HG02938 (cell line): ENCODE measurements at regions not wholly inside any gene's neighbourhood (a gene's known extent, or its start where the extent isn't known, plus 50 kb on each side); places are given as distances from the start of the nearest gene placed in this dataset.

ENCODE experiments used
- ATAC-seq: cut with Tn5 transposase; IDR thresholded peaks from one replicate; pipeline ENCODE4 v1.9.1; 2021; ENCODE audit warnings: mild to moderate bottlenecking, moderate library complexity; ENCODE audit not compliant: unreplicated experiment

DNA sequence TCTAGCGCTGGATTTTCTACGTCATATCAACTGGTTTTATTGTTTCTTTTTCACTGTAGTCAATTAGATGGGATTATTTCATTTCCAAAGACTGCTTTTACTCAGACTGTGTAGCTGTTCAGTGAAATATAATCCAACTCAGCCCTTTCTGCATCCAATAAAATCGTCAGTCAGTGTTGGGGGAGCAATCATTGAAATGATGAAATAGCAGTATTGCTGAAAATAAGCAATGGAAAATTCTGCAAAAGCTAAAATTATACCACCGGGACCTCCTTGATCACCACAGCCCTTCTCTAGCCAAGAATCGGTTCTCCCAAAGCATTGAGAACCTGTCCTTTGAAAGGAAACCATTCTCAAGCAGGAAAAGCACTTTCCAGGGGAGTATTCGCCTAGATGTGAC is 243.1 kb upstream of the TENM3 start:
- ATAC-seq: no peak

DNA sequence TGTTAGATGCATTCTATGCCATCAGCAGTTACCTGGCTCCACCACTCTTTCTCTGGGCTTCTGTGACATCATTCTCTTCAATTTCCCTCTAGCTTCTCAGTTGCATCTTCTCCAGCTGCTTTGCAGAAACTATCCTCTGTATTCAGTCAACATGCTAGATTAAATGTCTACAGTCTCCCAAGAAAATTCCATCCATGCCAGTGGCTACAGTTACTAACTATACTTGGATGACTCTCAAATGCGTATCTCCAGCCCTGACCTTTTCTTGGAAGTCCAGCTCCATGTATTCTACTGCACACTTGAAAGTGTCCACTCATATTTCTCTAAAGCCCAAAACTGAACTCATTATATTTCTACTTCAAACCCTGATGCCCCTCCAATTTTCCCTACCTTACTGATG is 232.3 kb upstream of the TENM3 start:
- no peak for ATAC-seq

- no peak for ATAC-seq
Observed at GRCh38 chr4:182014164-182014563, 229.0 kb upstream of the TENM3 start.

DNA sequence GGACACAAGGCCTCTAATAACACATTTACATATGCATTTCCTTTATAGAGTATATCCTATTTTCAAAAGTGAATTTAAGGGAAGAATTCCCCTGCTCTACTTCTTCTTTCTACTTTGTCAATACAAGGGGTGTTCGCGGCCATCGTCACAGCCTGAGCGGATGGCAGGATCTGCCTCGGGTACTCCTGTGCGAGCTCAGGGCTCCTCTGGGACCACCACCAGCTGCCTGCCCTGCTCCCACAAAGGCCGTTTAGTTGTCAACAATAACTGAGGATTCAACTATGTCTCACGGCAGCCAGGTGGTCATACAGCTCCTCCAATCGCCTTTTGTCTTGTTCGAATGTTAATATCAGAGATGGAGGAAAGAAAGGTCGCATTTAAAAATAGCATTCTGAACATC is 228.2 kb upstream of the TENM3 start:
- no peak for ATAC-seq

- ATAC-seq: no peak
Observed at GRCh38 chr4:182015893-182016292, 227.3 kb upstream of the TENM3 start.

GRCh38 chr4:182017038-182017437 is 226.2 kb upstream of the TENM3 start:
- ATAC-seq: no peak

DNA sequence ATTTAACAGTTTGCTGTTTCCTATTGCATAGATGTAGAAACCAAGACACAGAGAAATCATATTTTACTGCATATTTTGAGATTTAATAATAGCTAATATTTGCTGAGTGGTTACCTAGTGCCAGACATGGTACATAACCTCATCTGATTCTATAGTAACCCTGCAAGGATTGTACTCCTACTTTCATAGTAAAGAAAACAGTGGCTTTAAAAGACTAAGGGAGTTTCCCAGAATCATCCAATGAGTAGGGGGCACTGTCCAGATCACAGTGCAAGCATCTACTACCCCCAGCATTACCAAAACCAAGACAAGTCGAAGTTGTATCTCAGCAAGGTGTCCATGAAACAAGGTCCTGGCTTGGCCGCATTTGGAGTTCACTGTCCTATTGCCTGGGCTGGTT is 224.5 kb upstream of the TENM3 start:
- peak; percentile 71 for ATAC-seq

DNA sequence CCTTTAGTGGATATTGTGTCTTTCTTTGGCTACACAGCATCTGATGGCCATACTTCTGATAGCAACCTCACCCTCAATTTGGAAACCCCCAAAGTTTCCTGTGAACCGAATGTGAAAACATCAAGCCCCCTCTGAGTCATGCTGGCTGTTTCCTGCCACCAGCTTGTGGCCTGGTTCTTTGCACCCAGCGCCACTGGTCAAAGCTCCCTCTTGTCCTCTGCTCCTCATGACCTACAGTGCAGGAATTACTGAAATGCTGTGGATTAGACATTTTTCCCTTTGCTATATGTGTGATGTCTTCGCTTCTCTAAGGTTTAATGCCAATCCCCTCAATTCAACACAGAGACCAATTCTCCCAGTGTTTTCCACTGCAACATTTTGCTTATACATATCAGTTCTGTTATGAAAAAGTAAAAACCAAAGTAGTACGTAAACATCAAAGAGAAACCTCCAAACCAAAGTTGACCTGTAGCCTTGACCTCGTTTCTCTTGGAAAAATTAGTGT is 224.0 kb upstream of the TENM3 start:
- ATAC-seq: peak; percentile 87

- no peak for ATAC-seq
Observed at GRCh38 chr4:182022909-182023308, 220.3 kb upstream of the TENM3 start.

GRCh38 chr4:182023469-182023868 is 219.7 kb upstream of the TENM3 start:
- ATAC-seq: no peak

DNA sequence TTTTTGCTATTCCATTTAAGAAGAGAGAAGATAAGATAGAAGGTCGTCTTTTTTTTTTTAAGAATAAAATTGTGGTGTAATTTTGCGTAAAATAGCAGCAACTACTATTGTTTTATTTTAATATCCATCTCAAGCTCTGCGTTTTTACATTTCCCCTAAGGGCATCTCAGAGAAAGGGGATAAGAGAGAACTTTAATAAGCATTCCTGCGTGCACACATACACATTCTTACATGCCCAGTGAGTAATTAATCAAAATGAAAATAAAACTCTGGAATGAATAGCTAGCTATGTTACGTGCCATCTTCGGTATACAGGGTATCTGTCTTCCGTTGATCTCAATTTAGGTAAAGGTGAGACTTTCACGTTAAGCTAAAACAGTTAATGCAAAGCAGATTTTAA is 200.3 kb upstream of the TENM3 start:
- ATAC-seq: no peak

DNA sequence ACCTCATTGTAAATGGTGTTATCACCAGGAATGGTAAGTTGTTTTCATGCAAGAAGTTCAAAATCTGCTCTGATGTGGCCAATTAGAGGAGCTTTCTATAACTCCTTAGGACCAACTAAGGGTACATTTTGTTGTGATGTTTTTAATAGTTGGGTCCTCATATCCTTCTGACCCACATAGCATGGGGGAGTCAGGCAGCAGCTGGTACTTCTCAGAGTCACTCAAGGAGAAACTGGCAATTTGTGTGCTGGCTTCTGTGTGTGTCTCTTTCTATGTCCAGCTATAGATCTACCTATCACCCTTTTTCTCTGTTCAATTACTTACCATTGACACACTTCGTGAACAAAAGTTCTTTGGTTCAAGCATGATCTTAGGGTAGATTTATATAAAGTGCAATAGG is 194.3 kb upstream of the TENM3 start:
- ATAC-seq: no peak

DNA sequence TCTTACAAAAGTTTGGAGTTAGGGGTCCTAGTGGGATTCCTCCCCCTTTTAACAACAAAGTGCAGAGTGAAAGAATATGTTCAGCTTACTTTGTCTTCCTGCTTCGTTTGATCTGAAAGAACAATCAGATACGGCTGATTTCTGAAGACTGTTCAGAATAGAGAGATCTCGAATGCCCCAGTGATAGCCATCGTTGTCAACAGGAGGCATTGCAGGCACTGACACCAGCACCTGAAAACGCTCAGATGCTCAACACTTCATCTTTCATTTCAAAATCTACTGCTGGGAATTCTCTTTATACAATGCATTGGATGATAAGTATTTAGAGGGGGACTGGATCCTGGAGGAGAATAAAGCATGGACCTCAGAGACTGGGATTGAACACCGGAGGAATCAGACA is 186.3 kb upstream of the TENM3 start:
- ATAC-seq: no peak

DNA sequence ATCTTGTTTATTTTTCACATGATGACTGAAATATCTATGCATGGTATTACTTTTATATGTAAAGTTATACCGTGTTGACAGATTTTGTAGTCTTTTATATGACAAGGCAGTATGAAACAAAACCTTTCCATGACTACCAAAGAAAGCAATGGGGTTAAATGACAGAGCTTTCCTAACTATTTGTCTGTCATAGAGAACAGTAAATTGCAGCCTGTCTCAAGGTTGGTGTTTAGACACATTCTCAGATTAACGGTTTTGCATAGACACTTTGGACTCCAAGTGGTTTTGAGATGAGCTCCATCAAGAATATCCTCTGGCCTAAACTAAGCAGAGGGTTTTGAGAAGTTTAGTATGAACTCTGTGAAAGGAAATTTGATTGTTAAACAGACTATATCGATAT is 180.7 kb upstream of the TENM3 start:
- ATAC-seq: no peak

DNA sequence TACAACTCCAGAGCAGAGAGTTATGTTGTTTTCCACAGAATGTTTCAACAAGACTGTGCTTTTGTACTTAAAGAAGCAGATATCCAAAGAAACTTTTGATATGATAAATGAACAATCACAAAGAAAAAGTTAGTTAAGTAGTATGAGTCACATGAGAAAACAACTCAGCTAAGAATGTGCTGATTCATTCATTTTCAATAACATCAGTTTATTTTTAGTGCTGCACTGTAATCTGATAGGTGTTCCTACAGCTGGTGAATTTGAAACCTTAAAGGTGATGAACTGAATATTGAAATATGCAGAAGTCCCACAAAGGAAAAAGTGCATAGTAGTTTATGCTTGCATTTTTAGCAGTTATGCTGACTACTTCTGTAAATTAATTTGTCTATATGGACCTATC is 180.3 kb upstream of the TENM3 start:
- ATAC-seq: no peak

DNA sequence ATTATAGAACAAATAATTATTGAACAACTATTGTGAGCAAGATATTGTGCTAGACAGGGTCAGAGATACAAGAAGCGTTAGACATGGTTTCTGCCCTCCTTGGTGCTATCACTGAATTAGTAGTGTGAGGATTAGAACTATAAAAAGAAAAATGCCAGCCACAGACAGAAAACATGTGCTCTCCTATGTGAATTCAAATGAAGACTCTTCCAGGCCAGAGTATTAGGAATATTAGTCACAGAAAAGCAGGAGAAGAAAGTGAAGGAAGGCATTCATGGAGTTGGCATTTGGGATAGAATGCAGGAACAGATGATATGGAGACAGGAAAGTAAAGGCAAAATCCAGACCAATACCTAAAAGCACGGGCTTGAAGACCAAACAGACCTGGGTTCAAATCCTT is 179.6 kb upstream of the TENM3 start:
- ATAC-seq: no peak

DNA sequence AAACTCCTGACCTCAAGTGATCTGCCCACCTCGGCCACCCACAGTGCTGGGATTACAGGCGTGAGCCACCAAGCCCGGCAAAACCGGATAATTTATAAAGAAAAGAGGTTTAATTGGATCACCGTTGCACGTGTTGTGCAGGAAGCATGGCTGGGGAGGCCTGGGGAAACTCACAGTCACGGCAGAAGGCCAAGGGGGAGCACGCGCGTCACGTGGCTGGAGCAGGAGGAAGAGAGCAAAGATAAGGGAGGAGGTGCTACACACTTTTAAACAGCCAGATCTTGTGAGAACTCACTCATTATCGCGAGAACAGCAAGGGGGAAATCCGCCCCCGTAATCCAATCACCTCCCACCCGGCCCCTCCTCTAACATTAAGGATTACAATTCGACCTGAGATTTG is 177.9 kb upstream of the TENM3 start:
- no peak for ATAC-seq

DNA sequence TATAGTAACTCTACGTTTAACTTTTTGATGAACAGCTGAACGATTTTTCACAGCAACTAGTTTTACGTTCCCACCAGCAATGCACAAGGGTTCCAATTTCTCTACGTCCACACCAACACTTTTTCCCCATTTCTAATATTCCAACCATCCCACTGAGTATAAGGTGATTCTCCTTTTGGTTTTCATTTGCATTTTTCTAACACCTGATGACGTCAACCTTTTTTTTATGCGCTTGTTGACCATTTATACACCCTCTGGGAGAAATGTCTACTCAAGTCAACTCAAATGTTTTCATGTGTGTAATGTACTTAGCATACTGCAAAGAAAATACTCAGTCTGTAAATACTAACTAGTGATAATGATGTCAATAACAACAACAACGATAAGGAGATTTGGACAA is 177.2 kb upstream of the TENM3 start:
- no peak for ATAC-seq

DNA sequence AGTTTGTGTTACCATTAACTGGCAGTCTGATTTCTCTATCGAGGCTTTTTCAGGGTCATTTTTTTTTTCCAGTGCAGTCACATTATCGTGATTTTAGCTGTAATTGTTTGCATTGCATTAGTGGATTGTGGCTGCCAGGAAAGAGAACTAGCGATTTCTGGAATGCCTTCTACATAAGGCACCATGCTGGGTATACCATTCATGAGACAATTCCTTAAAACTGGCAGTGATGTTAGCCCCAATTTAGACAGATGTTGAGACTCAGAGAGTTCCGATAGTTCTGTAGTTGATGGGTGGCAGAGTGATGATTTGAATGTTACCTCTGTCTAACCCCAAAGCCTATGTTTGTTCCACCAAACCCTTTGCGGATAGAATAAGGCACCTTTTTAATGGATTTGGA is 175.4 kb upstream of the TENM3 start:
- no peak for ATAC-seq

DNA sequence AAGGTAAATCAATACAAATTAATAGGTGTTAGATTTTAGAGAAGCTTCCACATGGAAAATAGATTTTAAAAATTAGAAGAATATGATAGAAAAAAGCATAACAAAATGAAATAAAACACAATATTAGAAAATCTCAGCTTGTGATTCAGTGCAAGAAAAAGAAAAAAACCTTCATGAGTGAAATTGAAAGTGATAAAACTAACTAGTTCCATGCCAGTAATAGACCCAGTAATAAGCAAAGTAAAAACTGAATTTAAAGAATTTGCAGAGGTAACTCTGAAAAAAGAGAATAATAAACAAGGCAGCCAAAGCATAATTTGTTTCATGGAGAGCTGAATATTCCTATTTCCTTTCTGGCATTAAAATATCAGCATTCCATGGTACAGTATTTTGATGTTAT is 174.3 kb upstream of the TENM3 start:
- ATAC-seq: no peak

GRCh38 chr4:182073278-182073677 is 169.9 kb upstream of the TENM3 start:
- ATAC-seq: no peak

DNA sequence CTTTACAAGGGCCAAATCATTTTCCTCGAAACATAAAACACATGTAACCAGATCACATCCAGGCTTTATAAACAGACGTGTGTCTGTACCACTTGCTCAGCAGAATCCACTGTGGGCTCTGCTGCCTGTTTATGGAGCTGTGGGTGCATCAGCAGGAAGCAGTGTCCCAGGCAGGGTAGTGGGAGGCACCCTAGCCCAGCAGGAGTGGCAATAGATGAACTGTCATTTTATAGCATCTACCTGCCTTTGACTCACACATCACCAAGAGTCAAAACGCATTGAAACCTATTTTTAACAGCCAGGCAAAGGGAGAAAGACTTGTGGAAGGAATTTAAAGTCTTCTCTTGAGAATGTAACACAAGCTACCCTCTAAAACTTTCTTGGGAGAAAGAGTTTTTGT is 169.1 kb upstream of the TENM3 start:
- ATAC-seq: no peak

- ATAC-seq: no peak
Observed at GRCh38 chr4:182074810-182075209, 168.4 kb upstream of the TENM3 start.

DNA sequence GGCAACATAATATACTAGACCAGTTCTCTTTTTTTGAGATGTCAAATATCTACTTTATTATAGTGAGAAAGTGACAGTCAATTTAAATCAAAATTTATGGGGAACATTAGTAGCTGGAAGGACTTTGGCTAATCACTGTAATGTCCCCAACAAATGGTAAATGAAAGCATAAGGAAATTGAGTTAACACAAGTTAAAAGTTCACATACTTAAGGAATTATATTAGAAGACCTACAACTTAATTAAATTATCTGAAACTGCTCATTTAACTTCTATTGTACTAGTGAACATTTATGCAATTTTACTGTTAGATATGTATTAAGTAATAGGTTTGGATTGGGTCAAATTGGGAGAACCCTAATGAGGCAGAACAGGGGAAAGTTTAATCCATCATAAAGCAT is 160.3 kb upstream of the TENM3 start:
- ATAC-seq: no peak
